ENCODE measurements at regions not wholly inside any gene's neighbourhood (a gene's known extent, or its start where the extent isn't known, plus 50 kb on each side); places are given as distances from the start of the nearest gene placed in this dataset.

DNA sequence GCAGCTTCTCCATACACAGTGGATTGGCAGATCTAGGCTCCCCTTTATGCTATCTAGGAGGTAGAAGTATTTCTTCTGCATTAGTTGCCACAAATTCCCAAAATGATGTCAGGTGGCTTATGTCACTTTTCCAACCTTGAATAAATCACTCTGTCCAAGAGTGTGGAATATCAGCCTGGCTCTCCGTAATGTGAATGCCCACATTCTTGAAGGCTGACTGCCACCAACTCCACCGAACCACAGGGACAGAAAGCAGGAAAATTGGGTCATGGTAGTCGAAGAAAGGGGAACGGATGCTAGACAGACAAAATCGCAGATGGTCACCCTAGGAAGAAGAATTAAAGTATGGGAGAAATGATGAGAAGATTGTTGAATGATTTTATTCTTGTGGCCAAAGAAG lies 624.9 kb upstream of the CDH2 start:
- ChIA-PET CTCF (no interaction called here), POLR2A (no interaction called here)
- no peaks in the 10 kb centered on the region for H3K4me1 Mint-ChIP-seq
- H3K9me3 Mint-ChIP-seq: peaks cover 1 to 30% (median 14%) of the 10 kb centered on the region in 5 donors
- DNase-seq: no peak
- H3K4me1 ChIP-seq (ENCODE audit: insufficient read depth, low read length): no peaks in the 10 kb centered on the region
- no peak overlapping the region for H3K4me3 ChIP-seq (ENCODE audit: low read length)
- H3K4me3 Mint-ChIP-seq: no peak overlapping the region
- peaks cover 0 to 5% (median 0%) of the 10 kb centered on the region in 3 donors for H3K36me3 Mint-ChIP-seq
- no peak overlapping the region for H3K27ac ChIP-seq (ENCODE audit: low read depth, low read length)
- H3K36me3 ChIP-seq (ENCODE audit: insufficient read depth, low read length): no peaks in the 10 kb centered on the region
- no peaks in the 10 kb centered on the region for H3K27me3 ChIP-seq (ENCODE audit: insufficient read depth, low read length, poor library complexity, severe bottlenecking)
- H3K27me3 Mint-ChIP-seq: no peaks in the 10 kb centered on the region
- H3K27ac Mint-ChIP-seq: peak overlapping the region in 1 of 8 donors; percentile 43
- H3K9me3 ChIP-seq (ENCODE audit: low read length): no peaks in the 10 kb centered on the region

DNA sequence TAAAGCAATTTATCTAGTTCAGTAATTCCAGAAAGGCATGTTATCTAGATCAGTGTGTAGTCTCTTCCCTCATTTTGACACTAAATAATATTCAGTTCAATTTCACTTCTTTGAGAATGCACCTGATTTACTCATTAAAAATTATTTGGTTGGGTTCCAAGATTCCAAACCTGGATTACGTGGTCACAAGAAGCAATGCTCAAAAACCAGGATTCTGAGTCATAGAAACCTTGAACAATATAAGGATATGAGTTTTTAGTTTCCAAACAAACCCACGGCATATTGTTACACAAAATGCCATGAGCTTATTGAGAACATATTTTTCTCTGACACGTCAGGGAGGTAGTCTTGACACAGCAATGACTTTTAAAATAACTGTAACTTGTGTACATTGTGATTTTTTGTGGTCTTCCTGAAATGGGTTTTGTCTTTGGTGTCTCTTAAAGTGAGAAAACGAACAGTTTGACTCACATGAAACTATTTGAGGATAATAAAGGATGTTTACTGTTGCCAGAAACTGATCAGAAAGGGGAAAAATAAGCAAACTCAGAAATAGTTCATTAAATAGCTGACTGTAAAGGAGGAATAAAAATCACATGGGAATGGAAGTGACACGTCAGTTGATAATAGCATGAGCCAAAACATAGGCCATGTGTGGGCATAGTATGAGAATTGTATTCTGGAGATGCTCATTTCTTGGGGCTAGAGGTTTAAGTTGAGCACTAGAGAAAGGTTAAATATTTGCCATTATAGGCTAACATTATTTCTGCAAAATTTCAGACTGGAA lies 617.7 kb upstream of the CDH2 start:
- ChIA-PET CTCF (no interaction called here), POLR2A (no interaction called here)
- H3K4me3 Mint-ChIP-seq: no peak overlapping the region

DNA sequence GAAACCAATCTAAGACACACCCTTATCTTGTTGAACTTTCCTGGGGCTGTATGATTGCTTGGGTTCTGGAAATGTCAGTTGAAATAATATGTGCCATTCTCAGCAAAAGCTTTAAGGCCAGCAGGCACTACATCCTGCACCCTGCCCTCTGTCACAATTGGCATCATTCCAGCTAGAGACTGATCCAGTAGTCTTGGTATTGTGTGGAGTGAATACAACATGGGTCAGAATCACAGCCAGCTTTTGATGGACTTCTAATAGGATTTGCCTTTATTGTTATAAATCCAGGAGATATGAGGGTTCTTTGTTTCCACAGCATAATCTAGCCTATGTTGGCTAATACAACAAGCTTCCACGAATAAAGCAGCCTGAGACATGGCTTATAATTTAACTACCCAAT lies 617.0 kb upstream of the CDH2 start:
- CTCF ChIA-PET: no interaction called here
- Histone ChIP-seq H3K27ac (ENCODE audit: low read depth, low read length) (no peak overlapping the region), H3K36me3 (ENCODE audit: insufficient read depth, low read length) (no peaks in the 10 kb centered on the region), H3K4me1 (ENCODE audit: insufficient read depth, low read length) (no peaks in the 10 kb centered on the region), H3K9me3 (ENCODE audit: low read length) (no peaks in the 10 kb centered on the region), H3K27me3 (ENCODE audit: insufficient read depth, low read length, poor library complexity, severe bottlenecking) (no peaks in the 10 kb centered on the region), H3K4me3 (ENCODE audit: low read length) (no peak overlapping the region)
- Mint-ChIP-seq H3K4me1 (peaks cover 0 to 9% (median 5%) of the 10 kb centered on the region in 3 donors), H3K36me3 (no peaks in the 10 kb centered on the region), H3K4me3 (no peak overlapping the region), H3K27me3 (no peaks in the 10 kb centered on the region), H3K9me3 (peaks cover 0 to 33% (median 13%) of the 10 kb centered on the region in 5 donors), H3K27ac (no peak overlapping the region)
- DNase-seq: no peak
- POLR2A ChIA-PET: no interaction called here

More for the DNA sequence above, 617.7 kb upstream of the CDH2 start:
- no peak overlapping the region for H3K27ac Mint-ChIP-seq
- H3K4me3 ChIP-seq (ENCODE audit: low read length): no peak overlapping the region
- H3K9me3 Mint-ChIP-seq: peaks cover 0 to 35% (median 13%) of the 10 kb centered on the region in 5 donors
- no peak overlapping the region for H3K27ac ChIP-seq (ENCODE audit: low read depth, low read length)
- H3K36me3 ChIP-seq (ENCODE audit: insufficient read depth, low read length): no peaks in the 10 kb centered on the region
- no peaks in the 10 kb centered on the region for H3K9me3 ChIP-seq (ENCODE audit: low read length)
- H3K36me3 Mint-ChIP-seq: no peaks in the 10 kb centered on the region
- peaks cover 0 to 9% (median 5%) of the 10 kb centered on the region in 3 donors for H3K4me1 Mint-ChIP-seq
- H3K27me3 Mint-ChIP-seq: no peaks in the 10 kb centered on the region
- no peaks in the 10 kb centered on the region for H3K27me3 ChIP-seq (ENCODE audit: insufficient read depth, low read length, poor library complexity, severe bottlenecking)
- H3K4me1 ChIP-seq (ENCODE audit: insufficient read depth, low read length): no peaks in the 10 kb centered on the region
- no peak for DNase-seq

DNA sequence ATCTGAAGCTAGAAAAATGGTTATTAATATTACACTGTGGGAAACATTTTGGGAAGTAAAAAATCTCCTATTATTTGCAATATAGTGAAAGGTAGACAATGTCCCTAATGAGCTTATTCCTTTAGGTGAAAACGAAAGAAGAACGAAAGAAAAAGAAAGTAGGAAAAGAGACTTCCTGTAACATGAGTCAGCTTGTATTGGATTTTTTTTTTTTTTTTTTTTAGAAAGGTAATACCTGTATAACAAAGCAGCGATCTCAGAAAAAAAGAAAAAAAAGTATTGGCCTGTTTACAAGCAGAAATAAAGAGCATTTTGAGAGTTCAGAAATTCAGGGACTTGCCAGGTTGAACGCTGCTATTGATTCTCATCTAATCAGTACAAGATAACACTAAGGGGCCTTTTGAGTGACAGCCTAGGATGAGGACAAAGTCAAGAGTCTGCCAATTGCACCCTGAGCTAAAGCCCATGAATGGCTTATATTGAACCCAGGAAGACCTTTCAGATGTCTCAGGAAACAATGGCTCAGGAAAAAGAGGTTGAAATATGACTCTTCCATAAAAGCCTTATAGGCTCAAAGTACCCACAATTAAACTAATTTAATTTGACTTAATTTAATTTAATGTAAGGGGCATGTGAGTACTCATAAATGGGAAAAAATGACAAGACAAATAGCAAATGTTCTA lies 615.6 kb upstream of the CDH2 start:
- peaks cover 0 to 9% (median 5%) of the 10 kb centered on the region in 3 donors for H3K4me1 Mint-ChIP-seq
- Histone ChIP-seq H3K36me3 (ENCODE audit: insufficient read depth, low read length) (no peaks in the 10 kb centered on the region), H3K4me3 (ENCODE audit: low read length) (no peak overlapping the region), H3K27me3 (ENCODE audit: insufficient read depth, low read length, poor library complexity, severe bottlenecking) (no peaks in the 10 kb centered on the region), H3K9me3 (ENCODE audit: low read length) (no peaks in the 10 kb centered on the region), H3K27ac (ENCODE audit: low read depth, low read length) (no peak overlapping the region), H3K4me1 (ENCODE audit: insufficient read depth, low read length) (no peaks in the 10 kb centered on the region)
- no peaks in the 10 kb centered on the region for H3K36me3 Mint-ChIP-seq
- H3K27ac Mint-ChIP-seq: no peak overlapping the region
- CTCF ChIA-PET: no interaction called here
- H3K9me3 Mint-ChIP-seq: peaks cover 0 to 22% (median 13%) of the 10 kb centered on the region in 5 donors
- H3K4me3 Mint-ChIP-seq: peak overlapping the region in 4 of 7 donors; percentile 62 to 76 (median 68)
- H3K27me3 Mint-ChIP-seq: no peaks in the 10 kb centered on the region
- no peak for DNase-seq
- POLR2A ChIA-PET: no interaction called here

DNA sequence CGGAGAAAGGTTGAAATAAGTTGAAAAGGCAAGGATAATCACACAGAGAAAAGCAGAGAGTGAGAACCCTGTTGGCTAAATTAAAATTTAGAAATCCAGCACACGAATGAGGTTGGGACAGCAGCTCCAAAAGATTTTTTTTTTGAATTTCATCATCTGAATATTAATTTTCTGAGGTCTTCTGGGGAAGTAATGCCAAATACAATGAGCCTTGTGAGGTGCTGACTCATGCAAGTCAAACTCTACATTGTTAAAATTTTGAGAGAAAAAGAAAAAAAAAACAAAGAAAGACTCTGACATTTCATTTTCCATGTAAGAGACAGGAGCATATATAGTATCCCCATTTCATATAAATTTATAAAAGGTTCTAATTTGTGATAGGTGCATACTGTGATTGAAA lies 614.2 kb upstream of the CDH2 start:
- Mint-ChIP-seq H3K4me1 (peaks cover 0 to 9% (median 5%) of the 10 kb centered on the region in 3 donors), H3K27ac (no peak overlapping the region), H3K4me3 (no peak overlapping the region), H3K9me3 (peaks cover 0 to 23% (median 9%) of the 10 kb centered on the region in 5 donors), H3K36me3 (no peaks in the 10 kb centered on the region), H3K27me3 (no peaks in the 10 kb centered on the region)
- H3K27ac ChIP-seq (ENCODE audit: low read depth, low read length): no peak overlapping the region
- no peaks in the 10 kb centered on the region for H3K4me1 ChIP-seq (ENCODE audit: insufficient read depth, low read length)
- no peak for DNase-seq
- no peaks in the 10 kb centered on the region for H3K36me3 ChIP-seq (ENCODE audit: insufficient read depth, low read length)
- H3K27me3 ChIP-seq (ENCODE audit: insufficient read depth, low read length, poor library complexity, severe bottlenecking): no peaks in the 10 kb centered on the region
- POLR2A ChIA-PET: no interaction called here
- no peak overlapping the region for H3K4me3 ChIP-seq (ENCODE audit: low read length)
- no peaks in the 10 kb centered on the region for H3K9me3 ChIP-seq (ENCODE audit: low read length)
- CTCF ChIA-PET: no interaction called here

DNA sequence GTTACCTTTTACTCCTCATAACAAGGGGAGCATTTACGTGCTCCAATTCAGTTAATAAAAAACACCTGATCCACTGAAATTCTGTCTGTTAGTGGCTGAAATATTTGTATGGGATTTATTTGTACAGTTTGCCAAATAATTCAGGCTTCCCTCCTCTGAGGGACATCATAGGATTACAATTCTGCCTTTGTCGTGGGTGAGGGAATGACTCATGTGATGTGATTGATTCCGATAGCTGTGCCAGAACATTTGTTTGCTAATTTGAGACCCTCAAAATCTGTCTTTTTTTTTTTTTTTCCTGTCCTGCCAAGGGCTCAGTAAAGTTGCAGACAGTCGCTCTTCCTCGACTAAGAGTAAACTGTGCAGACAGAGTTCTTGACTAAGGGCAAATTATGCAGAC lies 612.6 kb upstream of the CDH2 start:
- Histone ChIP-seq H3K36me3 (ENCODE audit: insufficient read depth, low read length) (no peaks in the 10 kb centered on the region), H3K4me1 (ENCODE audit: insufficient read depth, low read length) (no peaks in the 10 kb centered on the region), H3K27me3 (ENCODE audit: insufficient read depth, low read length, poor library complexity, severe bottlenecking) (no peaks in the 10 kb centered on the region), H3K4me3 (ENCODE audit: low read length) (no peak overlapping the region), H3K9me3 (ENCODE audit: low read length) (no peaks in the 10 kb centered on the region), H3K27ac (ENCODE audit: low read depth, low read length) (no peak overlapping the region)
- Mint-ChIP-seq H3K27me3 (no peaks in the 10 kb centered on the region), H3K4me3 (no peak overlapping the region), H3K27ac (no peak overlapping the region), H3K36me3 (no peaks in the 10 kb centered on the region), H3K9me3 (peaks cover 0 to 18% (median 8%) of the 10 kb centered on the region in 5 donors), H3K4me1 (peaks cover 0 to 9% (median 5%) of the 10 kb centered on the region in 3 donors)
- CTCF ChIA-PET: no interaction called here
- no peak for DNase-seq
- POLR2A ChIA-PET: no interaction called here

DNA sequence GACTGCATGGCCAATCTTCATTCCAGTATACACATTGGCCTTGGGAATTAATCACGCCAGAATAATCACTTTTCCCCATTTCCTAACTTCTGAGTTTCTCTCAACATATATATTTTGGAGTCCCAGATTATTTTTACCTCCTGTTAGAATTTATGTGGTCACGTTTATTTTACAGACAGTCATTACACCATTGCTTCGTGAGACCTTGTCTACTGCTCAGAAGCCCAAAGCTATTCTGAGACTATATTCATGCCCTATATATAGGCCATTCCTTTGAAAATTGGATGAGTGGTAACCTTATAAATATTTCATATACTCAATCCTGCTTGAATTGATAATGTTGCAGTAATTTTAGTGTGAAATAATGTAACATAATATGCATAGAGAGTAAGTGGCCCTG lies 610.0 kb upstream of the CDH2 start:
- H3K4me3 Mint-ChIP-seq: no peak overlapping the region
- H3K27me3 Mint-ChIP-seq: no peaks in the 10 kb centered on the region
- H3K27ac Mint-ChIP-seq: no peak overlapping the region
- peaks cover 0 to 13% (median 9%) of the 10 kb centered on the region in 3 donors for H3K4me1 Mint-ChIP-seq
- peaks cover 0 to 14% (median 5%) of the 10 kb centered on the region in 5 donors for H3K9me3 Mint-ChIP-seq
- H3K4me3 ChIP-seq (ENCODE audit: low read length): no peak overlapping the region
- CTCF ChIA-PET: no interaction called here
- POLR2A ChIA-PET: no interaction called here
- no peaks in the 10 kb centered on the region for H3K36me3 ChIP-seq (ENCODE audit: insufficient read depth, low read length)
- no peaks in the 10 kb centered on the region for H3K36me3 Mint-ChIP-seq
- H3K27me3 ChIP-seq (ENCODE audit: insufficient read depth, low read length, poor library complexity, severe bottlenecking): no peaks in the 10 kb centered on the region
- no peak for DNase-seq
- H3K9me3 ChIP-seq (ENCODE audit: low read length): no peaks in the 10 kb centered on the region
- no peaks in the 10 kb centered on the region for H3K4me1 ChIP-seq (ENCODE audit: insufficient read depth, low read length)
- H3K27ac ChIP-seq (ENCODE audit: low read depth, low read length): no peak overlapping the region

DNA sequence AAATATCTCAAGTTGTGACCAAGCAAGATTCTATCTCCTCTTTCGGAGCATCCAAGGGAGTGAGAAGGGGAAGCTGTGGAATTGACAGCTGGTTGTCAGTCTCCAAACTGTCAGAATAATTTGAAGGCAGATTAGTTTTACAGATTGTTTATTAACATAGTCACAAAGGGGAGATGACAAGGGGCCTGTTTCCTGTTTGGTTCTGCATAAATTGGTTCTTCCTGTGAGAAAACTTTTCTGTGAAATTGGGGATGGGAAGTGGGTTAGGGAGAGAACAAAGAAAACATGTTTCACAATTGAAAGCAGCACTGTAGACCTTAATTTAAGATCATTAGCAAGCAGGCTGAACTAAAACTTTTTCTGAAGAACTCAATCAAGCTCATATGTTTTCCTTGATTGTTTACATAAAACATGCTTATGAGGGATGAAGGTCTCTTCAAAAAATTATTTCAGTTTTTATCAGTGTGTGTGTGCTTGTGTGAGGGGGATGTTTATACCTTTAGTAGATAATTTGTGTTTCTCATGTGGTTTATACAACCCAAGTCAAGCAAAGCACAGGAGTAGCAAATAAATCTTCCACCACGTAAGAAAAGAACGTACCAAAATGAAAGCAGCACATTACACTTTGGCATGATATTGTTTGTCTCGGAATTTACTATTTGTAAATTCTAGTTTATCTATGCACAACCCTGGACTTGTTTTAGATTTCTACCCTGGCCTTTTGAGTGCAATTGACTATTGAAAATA lies 604.9 kb upstream of the CDH2 start:
- H3K4me1 Mint-ChIP-seq: peaks cover 0 to 19% (median 13%) of the 10 kb centered on the region in 3 donors
- no peaks in the 10 kb centered on the region for H3K4me1 ChIP-seq (ENCODE audit: insufficient read depth, low read length)
- peak overlapping the region in 4 of 7 donors; percentile 42 to 68 (median 64) for H3K4me3 Mint-ChIP-seq
- peak in 1 of 5 donors; percentile 9 for DNase-seq
- peak overlapping the region in 7 of 8 donors; percentile 35 to 93 (median 71) for H3K27ac Mint-ChIP-seq
- no peak overlapping the region for H3K4me3 ChIP-seq (ENCODE audit: low read length)
- H3K36me3 Mint-ChIP-seq: peaks cover 0 to 3% (median 0%) of the 10 kb centered on the region in 3 donors
- H3K27me3 ChIP-seq (ENCODE audit: insufficient read depth, low read length, poor library complexity, severe bottlenecking): no peaks in the 10 kb centered on the region
- ChIA-PET CTCF (no interaction called here), POLR2A (no interaction called here)
- no peaks in the 10 kb centered on the region for H3K36me3 ChIP-seq (ENCODE audit: insufficient read depth, low read length)
- no peaks in the 10 kb centered on the region for H3K9me3 ChIP-seq (ENCODE audit: low read length)
- H3K9me3 Mint-ChIP-seq: peaks cover 2 to 21% (median 4%) of the 10 kb centered on the region in 5 donors
- no peak overlapping the region for H3K27ac ChIP-seq (ENCODE audit: low read depth, low read length)
- peaks cover 0 to 1% of the 10 kb centered on the region in 2 donors for H3K27me3 Mint-ChIP-seq

All from CD8-positive, alpha-beta memory T cell (primary cell).